ENCODE measurements at regions not wholly inside any gene's neighbourhood (a gene's known extent, or its start where the extent isn't known, plus 50 kb on each side); places are given as distances from the start of the nearest gene placed in this dataset.

DNA sequence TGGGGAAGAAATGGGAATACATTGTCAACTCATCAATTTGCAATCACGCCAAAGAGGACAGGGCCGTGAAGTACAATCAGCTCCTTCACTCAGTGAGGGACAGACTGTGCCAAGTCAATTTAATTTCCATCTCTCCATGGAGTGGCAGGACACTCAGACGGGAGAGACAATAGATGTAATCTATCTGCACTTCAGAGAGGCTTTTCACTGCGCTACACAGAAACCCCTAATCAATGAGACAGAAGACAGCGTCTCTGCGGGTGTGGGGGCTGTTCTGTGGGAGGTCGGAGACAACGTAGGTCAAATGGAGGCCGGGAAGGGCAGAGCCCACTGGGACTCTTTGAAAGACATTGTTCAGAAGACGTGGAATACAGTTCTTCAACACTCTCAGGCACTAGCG lies 541.0 kb upstream of the ADARB2 start:
- intact Hi-C loops (cut with micrococcal nuclease): no loop called here
- Histone ChIP-seq H3K4me3 (ENCODE audit: low read length) (no peak overlapping the region), H3K27me3 (ENCODE audit: control insufficient read depth in 2 of 2, insufficient read depth in 2 of 2, low read length in 2 of 2) (no peaks in the 10 kb centered on the region), H3K9me3 (ENCODE audit: control insufficient read depth in 2 of 3, low read length in 3 of 3) (no peaks in the 10 kb centered on the region), H3K36me3 (ENCODE audit: control insufficient read depth in 2 of 3, insufficient read depth in 3 of 3, low read length in 3 of 3) (no peaks in the 10 kb centered on the region), H3K27ac (ENCODE audit: low read depth, low read length) (no peak overlapping the region), H3K4me1 (ENCODE audit: control insufficient read depth in 2 of 2, insufficient read depth in 2 of 2, low read length in 2 of 2) (no peaks in the 10 kb centered on the region)
- CTCF ChIA-PET: no interaction called here
- ATAC-seq: no peak
- Mint-ChIP-seq H3K4me3 (no peak overlapping the region), H3K27me3 (peaks cover 0 to 9% (median 0%) of the 10 kb centered on the region in 5 donors), H3K27ac (no peak overlapping the region), H3K9me3 (peaks cover 0 to 16% (median 5%) of the 10 kb centered on the region in 11 donors), H3K4me1 (no peaks in the 10 kb centered on the region), H3K36me3 (no peaks in the 10 kb centered on the region)
- POLR2A ChIA-PET: no interaction called here
- DNase-seq: no peak

DNA sequence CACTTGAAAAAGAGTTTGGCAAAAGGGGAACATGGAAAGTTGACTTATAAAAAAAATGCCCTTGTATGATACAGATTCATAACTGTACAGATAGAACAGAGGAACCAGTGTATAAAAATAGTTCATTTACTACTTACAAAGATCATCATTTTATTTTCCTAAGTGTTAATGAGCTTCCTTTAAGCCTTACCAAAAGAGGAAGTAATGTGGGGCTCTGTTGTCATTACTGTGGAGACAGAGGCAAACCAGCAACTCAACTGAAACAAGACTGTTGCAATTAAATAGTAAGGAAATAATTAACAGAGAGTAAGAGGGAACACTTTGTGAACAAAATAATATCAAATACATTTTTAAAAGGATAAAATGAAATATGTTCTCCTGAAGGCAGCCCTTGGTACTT lies 526.2 kb upstream of the ADARB2 start:
- peaks cover 0 to 20% (median 8%) of the 10 kb centered on the region in 11 donors for H3K9me3 Mint-ChIP-seq
- Histone ChIP-seq H3K9me3 (ENCODE audit: control insufficient read depth in 2 of 3, low read length in 3 of 3) (no peaks in the 10 kb centered on the region), H3K27me3 (ENCODE audit: control insufficient read depth in 2 of 2, insufficient read depth in 2 of 2, low read length in 2 of 2) (no peaks in the 10 kb centered on the region), H3K4me3 (ENCODE audit: low read length) (no peak overlapping the region), H3K27ac (ENCODE audit: low read depth, low read length) (no peak overlapping the region), H3K4me1 (ENCODE audit: control insufficient read depth in 2 of 2, insufficient read depth in 2 of 2, low read length in 2 of 2) (no peaks in the 10 kb centered on the region), H3K36me3 (ENCODE audit: control insufficient read depth in 2 of 3, insufficient read depth in 3 of 3, low read length in 3 of 3) (no peaks in the 10 kb centered on the region)
- peaks cover 0 to 5% (median 0%) of the 10 kb centered on the region in 5 donors for H3K36me3 Mint-ChIP-seq
- POLR2A ChIA-PET: no interaction called here
- H3K27ac Mint-ChIP-seq: no peak overlapping the region
- peaks cover 0 to 20% (median 10%) of the 10 kb centered on the region in 5 donors for H3K27me3 Mint-ChIP-seq
- ATAC-seq: no peak
- no peaks in the 10 kb centered on the region for H3K4me1 Mint-ChIP-seq
- DNase-seq: no peak
- intact Hi-C loops (cut with micrococcal nuclease): no loop called here
- no peak overlapping the region for H3K4me3 Mint-ChIP-seq
- CTCF ChIA-PET: no interaction called here

DNA sequence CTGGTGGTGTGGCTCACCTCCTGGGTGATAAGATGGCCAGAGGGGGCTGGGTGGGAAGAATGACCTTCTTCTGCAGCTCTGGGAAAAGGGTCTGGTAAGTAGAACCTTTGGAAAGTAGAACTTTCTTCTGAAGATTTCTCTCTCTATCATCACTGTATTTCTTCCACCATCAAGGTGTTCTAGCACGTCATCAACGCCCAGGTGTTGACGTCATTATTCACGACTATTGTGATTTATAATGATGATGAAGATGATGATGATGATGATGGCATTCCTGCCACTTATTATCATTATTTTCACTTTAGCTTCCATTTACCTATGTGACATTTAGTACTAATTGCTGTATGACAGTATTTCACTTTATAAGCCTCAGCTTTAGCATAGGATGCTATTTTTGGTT lies 525.6 kb upstream of the ADARB2 start:
- no peaks in the 10 kb centered on the region for H3K36me3 ChIP-seq (ENCODE audit: control insufficient read depth in 2 of 3, insufficient read depth in 3 of 3, low read length in 3 of 3)
- H3K27me3 ChIP-seq (ENCODE audit: control insufficient read depth in 2 of 2, insufficient read depth in 2 of 2, low read length in 2 of 2): no peaks in the 10 kb centered on the region
- intact Hi-C loops (cut with micrococcal nuclease): no loop called here
- ChIA-PET CTCF (interaction anchor here (0.7 kb wide), 1 partner anchor 129 kb away, joined by 3 read pairs; no protein-coding TSS in a partner anchor), POLR2A (no interaction called here)
- ATAC-seq (no peak), DNase-seq (no peak)
- Mint-ChIP-seq H3K4me1 (no peaks in the 10 kb centered on the region), H3K9me3 (peaks cover 0 to 20% (median 5%) of the 10 kb centered on the region in 11 donors), H3K36me3 (peaks cover 0 to 5% (median 0%) of the 10 kb centered on the region in 5 donors), H3K27ac (no peak overlapping the region), H3K27me3 (peaks cover 0 to 15% (median 4%) of the 10 kb centered on the region in 5 donors), H3K4me3 (no peak overlapping the region)
- no peak overlapping the region for H3K27ac ChIP-seq (ENCODE audit: low read depth, low read length)
- H3K9me3 ChIP-seq (ENCODE audit: control insufficient read depth in 2 of 3, low read length in 3 of 3): no peaks in the 10 kb centered on the region
- no peak overlapping the region for H3K4me3 ChIP-seq (ENCODE audit: low read length)
- H3K4me1 ChIP-seq (ENCODE audit: control insufficient read depth in 2 of 2, insufficient read depth in 2 of 2, low read length in 2 of 2): no peaks in the 10 kb centered on the region

DNA sequence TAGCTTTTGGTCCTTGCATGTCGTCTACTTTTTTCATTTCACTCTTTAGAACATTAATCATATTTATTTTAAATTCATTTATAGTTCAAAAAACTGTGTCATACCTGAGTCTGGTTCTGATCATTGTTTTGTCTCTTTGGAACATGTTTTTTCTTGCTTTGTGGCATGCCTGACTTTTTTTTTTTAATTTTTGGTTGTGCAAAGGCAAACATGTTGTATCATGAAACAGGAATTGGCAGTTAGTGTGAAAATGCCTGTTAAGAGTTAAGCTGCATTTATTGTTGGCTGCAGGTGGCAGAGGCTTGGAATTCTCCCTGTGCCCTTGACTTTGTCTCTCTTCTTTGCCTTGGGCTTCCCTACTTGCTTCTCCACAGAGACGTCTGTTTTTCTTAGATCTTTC lies 525.0 kb upstream of the ADARB2 start:
- no peaks in the 10 kb centered on the region for H3K27me3 ChIP-seq (ENCODE audit: control insufficient read depth in 2 of 2, insufficient read depth in 2 of 2, low read length in 2 of 2)
- no peaks in the 10 kb centered on the region for H3K4me1 Mint-ChIP-seq
- H3K4me1 ChIP-seq (ENCODE audit: control insufficient read depth in 2 of 2, insufficient read depth in 2 of 2, low read length in 2 of 2): no peaks in the 10 kb centered on the region
- DNase-seq: no peak
- ChIA-PET CTCF (interaction anchor here (0.7 kb wide), 2 partner anchors 74 to 130 kb away, joined by 3 read pairs; no protein-coding TSS in a partner anchor), POLR2A (no interaction called here)
- no peaks in the 10 kb centered on the region for H3K9me3 ChIP-seq (ENCODE audit: control insufficient read depth in 2 of 3, low read length in 3 of 3)
- H3K4me3 ChIP-seq (ENCODE audit: low read length): no peak overlapping the region
- no peak overlapping the region for H3K27ac Mint-ChIP-seq
- no peak for ATAC-seq
- no peaks in the 10 kb centered on the region for H3K36me3 ChIP-seq (ENCODE audit: control insufficient read depth in 2 of 3, insufficient read depth in 3 of 3, low read length in 3 of 3)
- H3K27me3 Mint-ChIP-seq: peaks cover 0 to 15% (median 4%) of the 10 kb centered on the region in 5 donors
- intact Hi-C loops (cut with micrococcal nuclease): no loop called here
- no peak overlapping the region for H3K27ac ChIP-seq (ENCODE audit: low read depth, low read length)
- no peak overlapping the region for H3K4me3 Mint-ChIP-seq
- H3K9me3 Mint-ChIP-seq: peaks cover 0 to 20% (median 5%) of the 10 kb centered on the region in 11 donors
- H3K36me3 Mint-ChIP-seq: peaks cover 0 to 5% (median 0%) of the 10 kb centered on the region in 5 donors

DNA sequence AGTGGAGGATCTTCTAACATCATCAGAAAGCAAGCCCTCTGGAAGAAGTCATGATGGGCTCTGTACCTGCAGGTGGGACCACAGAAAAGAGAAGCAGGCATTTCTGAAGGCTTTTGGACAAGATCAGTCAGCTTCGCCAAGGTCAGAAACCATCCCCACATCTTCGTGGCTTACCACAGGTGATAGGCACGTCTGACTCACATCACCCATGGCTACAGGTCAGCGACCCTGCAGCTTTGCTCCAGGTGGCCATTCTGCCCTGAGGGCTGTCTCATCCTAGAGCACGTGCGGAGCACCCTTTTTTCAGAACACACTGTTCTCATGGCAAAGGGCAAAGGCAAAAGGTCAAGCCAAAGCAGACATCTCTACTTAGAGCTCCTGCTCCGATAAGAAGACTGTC lies 518.9 kb upstream of the ADARB2 start:
- DNase-seq (no peak), ATAC-seq (no peak)
- peaks cover 0 to 17% (median 6%) of the 10 kb centered on the region in 5 donors for H3K27me3 Mint-ChIP-seq
- ChIA-PET POLR2A (no interaction called here), CTCF (no interaction called here)
- Histone ChIP-seq H3K27me3 (ENCODE audit: control insufficient read depth in 2 of 2, insufficient read depth in 2 of 2, low read length in 2 of 2) (no peaks in the 10 kb centered on the region), H3K4me3 (ENCODE audit: low read length) (no peak overlapping the region), H3K27ac (ENCODE audit: low read depth, low read length) (no peak overlapping the region), H3K4me1 (ENCODE audit: control insufficient read depth in 2 of 2, insufficient read depth in 2 of 2, low read length in 2 of 2) (no peaks in the 10 kb centered on the region), H3K36me3 (ENCODE audit: control insufficient read depth in 2 of 3, insufficient read depth in 3 of 3, low read length in 3 of 3) (no peaks in the 10 kb centered on the region), H3K9me3 (ENCODE audit: control insufficient read depth in 2 of 3, low read length in 3 of 3) (no peaks in the 10 kb centered on the region)
- intact Hi-C loops (cut with micrococcal nuclease): no loop called here
- H3K4me3 Mint-ChIP-seq: no peak overlapping the region
- H3K4me1 Mint-ChIP-seq: no peaks in the 10 kb centered on the region
- H3K9me3 Mint-ChIP-seq: peaks cover 0 to 9% (median 3%) of the 10 kb centered on the region in 11 donors
- no peak overlapping the region for H3K27ac Mint-ChIP-seq
- no peaks in the 10 kb centered on the region for H3K36me3 Mint-ChIP-seq

DNA sequence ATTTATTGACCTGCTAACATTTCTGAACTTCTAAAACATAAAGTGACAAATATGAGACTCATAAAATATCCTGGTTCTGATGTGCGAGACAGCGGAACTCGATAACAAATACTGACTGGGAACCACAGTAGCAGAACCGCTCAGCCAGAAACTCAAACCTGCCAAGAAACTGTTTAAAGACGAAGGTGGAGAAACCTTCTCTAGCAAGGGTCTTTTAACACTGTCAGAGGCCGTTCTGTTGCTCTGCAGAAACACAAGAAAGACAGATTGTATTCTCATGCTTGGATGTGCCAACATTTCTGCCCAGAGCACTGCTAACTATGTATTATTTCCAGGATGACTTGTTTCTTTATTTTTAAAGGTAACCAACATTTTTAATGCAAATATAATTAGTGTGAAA lies 514.8 kb upstream of the ADARB2 start:
- H3K36me3 ChIP-seq (ENCODE audit: control insufficient read depth in 2 of 3, insufficient read depth in 3 of 3, low read length in 3 of 3): no peaks in the 10 kb centered on the region
- no peaks in the 10 kb centered on the region for H3K4me1 ChIP-seq (ENCODE audit: control insufficient read depth in 2 of 2, insufficient read depth in 2 of 2, low read length in 2 of 2)
- Mint-ChIP-seq H3K27me3 (peaks cover 0 to 13% (median 10%) of the 10 kb centered on the region in 5 donors), H3K9me3 (peaks cover 0 to 6% (median 2%) of the 10 kb centered on the region in 11 donors), H3K27ac (no peak overlapping the region), H3K36me3 (no peaks in the 10 kb centered on the region), H3K4me1 (no peaks in the 10 kb centered on the region), H3K4me3 (no peak overlapping the region)
- no peaks in the 10 kb centered on the region for H3K9me3 ChIP-seq (ENCODE audit: control insufficient read depth in 2 of 3, low read length in 3 of 3)
- ChIA-PET POLR2A (no interaction called here), CTCF (no interaction called here)
- no peak overlapping the region for H3K4me3 ChIP-seq (ENCODE audit: low read length)
- ATAC-seq (no peak), DNase-seq (no peak)
- intact Hi-C loops (cut with micrococcal nuclease): no loop called here
- no peak overlapping the region for H3K27ac ChIP-seq (ENCODE audit: low read depth, low read length)
- H3K27me3 ChIP-seq (ENCODE audit: control insufficient read depth in 2 of 2, insufficient read depth in 2 of 2, low read length in 2 of 2): no peaks in the 10 kb centered on the region

DNA sequence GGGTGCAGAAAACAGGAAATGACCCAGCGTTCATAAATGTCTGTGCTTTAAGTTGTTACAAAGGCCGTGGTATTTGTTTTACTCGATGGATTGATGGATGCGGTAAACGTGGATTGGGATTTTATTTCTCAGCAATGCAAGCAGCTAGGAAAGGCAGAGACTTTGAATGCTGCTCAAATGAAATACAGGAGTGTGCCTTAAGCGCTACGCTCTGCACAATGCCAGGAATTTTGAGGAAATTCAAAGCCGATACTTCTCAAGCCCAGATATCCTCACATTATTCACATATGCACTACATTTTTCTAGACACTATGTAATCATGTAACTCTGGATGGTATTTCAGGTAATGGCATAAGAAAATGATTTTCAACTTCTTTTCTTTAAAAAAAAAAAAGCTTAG lies 514.3 kb upstream of the ADARB2 start:
- Histone ChIP-seq H3K4me1 (ENCODE audit: control insufficient read depth in 2 of 2, insufficient read depth in 2 of 2, low read length in 2 of 2) (no peaks in the 10 kb centered on the region), H3K4me3 (ENCODE audit: low read length) (no peak overlapping the region), H3K36me3 (ENCODE audit: control insufficient read depth in 2 of 3, insufficient read depth in 3 of 3, low read length in 3 of 3) (no peaks in the 10 kb centered on the region), H3K27me3 (ENCODE audit: control insufficient read depth in 2 of 2, insufficient read depth in 2 of 2, low read length in 2 of 2) (no peaks in the 10 kb centered on the region), H3K27ac (ENCODE audit: low read depth, low read length) (no peak overlapping the region), H3K9me3 (ENCODE audit: control insufficient read depth in 2 of 3, low read length in 3 of 3) (no peaks in the 10 kb centered on the region)
- Mint-ChIP-seq H3K4me1 (no peaks in the 10 kb centered on the region), H3K9me3 (peaks cover 0 to 6% (median 2%) of the 10 kb centered on the region in 11 donors), H3K36me3 (no peaks in the 10 kb centered on the region), H3K27me3 (peaks cover 0 to 13% (median 10%) of the 10 kb centered on the region in 5 donors), H3K4me3 (no peak overlapping the region), H3K27ac (no peak overlapping the region)
- ATAC-seq (no peak), DNase-seq (no peak)
- intact Hi-C loops (cut with micrococcal nuclease): no loop called here
- ChIA-PET CTCF (no interaction called here), POLR2A (no interaction called here)

All from naive thymus-derived CD4-positive, alpha-beta T cell (primary cell).